Activated T-helper 9 cell treated with anti-CD3 and anti-CD28 coated beads, Interleukin-2, amount 50 U/mL, for 16 hours (primary cell): ENCODE measurements at regions not wholly inside any gene's neighbourhood (a gene's known extent, or its start where the extent isn't known, plus 50 kb on each side); places are given as distances from the start of the nearest gene placed in this dataset.
A peak's percentile ranks its signal among the peaks of the same experiment; 100 is the strongest.

ENCODE experiments used
- DNase-seq: peaks from one replicate; pipeline ENCODE4 v3.0.0-alpha.2; 2020; ENCODE audit warnings: low read depth

GRCh38 chr6:40340957-40341356 is 246.2 kb downstream of the LRFN2 start:
- no peak for DNase-seq

GRCh38 chr6:40340196-40340595 is 247.0 kb downstream of the LRFN2 start:
- DNase-seq, result no peak

- no peak for DNase-seq
These were observed 248.9 kb downstream of the LRFN2 start for GRCh38 chr6:40338306-40338705.

- DNase-seq, result no peak
These were observed 250.0 kb downstream of the LRFN2 start for GRCh38 chr6:40336940-40337760.

GRCh38 chr6:40336296-40336695 is 250.9 kb downstream of the LRFN2 start:
- DNase-seq, result no peak

- DNase-seq, result no peak
These were observed 252.5 kb downstream of the LRFN2 start for GRCh38 chr6:40334496-40335270.

- no peak for DNase-seq
These were observed 255.6 kb downstream of the LRFN2 start for GRCh38 chr6:40331545-40331944.

GRCh38 chr6:40330301-40330721 is 256.9 kb downstream of the LRFN2 start:
- DNase-seq, result no peak

GRCh38 chr6:40328986-40329545 is 258.1 kb downstream of the LRFN2 start:
- DNase-seq, result no peak

- peak; percentile 2 for DNase-seq
These were observed 258.7 kb downstream of the LRFN2 start for GRCh38 chr6:40328386-40328985.

GRCh38 chr6:40326714-40327421 is 260.3 kb downstream of the LRFN2 start:
- DNase-seq, result no peak

GRCh38 chr6:40325791-40326190 is 261.4 kb downstream of the LRFN2 start:
- no peak for DNase-seq

GRCh38 chr6:40325041-40325440 is 262.1 kb downstream of the LRFN2 start:
- DNase-seq, result no peak

- DNase-seq, result no peak
These were observed 263.1 kb downstream of the LRFN2 start for GRCh38 chr6:40323881-40324634.

GRCh38 chr6:40322336-40322735 is 264.8 kb downstream of the LRFN2 start:
- DNase-seq, result no peak

- DNase-seq, result no peak
These were observed 265.5 kb downstream of the LRFN2 start for GRCh38 chr6:40321616-40322015.

GRCh38 chr6:40320947-40321346 is 266.2 kb downstream of the LRFN2 start:
- DNase-seq, result no peak

GRCh38 chr6:40320441-40320840 is 266.7 kb downstream of the LRFN2 start:
- DNase-seq, result no peak

- DNase-seq, result no peak
These were observed 268.0 kb downstream of the LRFN2 start for GRCh38 chr6:40319124-40319523.

- no peak for DNase-seq
These were observed 272.1 kb downstream of the LRFN2 start for GRCh38 chr6:40315060-40315459.

- no peak for DNase-seq
These were observed 273.6 kb downstream of the LRFN2 start for GRCh38 chr6:40313582-40313981.
